Pulmonary artery endothelial cell (primary cell): ENCODE measurements at regions not wholly inside any gene's neighbourhood (a gene's known extent, or its start where the extent isn't known, plus 50 kb on each side); places are given as distances from the start of the nearest gene placed in this dataset.

Experiments used
- DNase-seq: peaks from one replicate; pipeline ENCODE4 v3.0.0-alpha.2; 2011; ENCODE audit warnings: low read depth, low spot score

DNA sequence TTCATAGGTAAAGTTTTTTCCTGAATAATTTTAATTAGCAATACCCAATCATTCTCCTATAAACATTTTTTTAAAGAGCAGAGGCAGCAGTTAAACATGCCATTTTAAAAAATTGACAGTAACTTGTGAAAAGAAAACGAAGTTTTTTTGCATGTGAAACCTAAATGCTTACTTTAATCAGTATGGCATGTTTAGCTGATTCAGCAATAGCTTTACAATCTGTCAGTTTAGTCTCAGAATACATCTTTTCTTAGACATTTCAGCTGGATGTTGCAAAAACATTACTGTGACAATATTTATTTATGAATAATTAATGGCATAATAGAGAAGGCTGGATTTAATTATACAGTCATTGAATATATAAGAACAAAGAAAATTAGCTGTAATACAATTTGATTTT is 1132.4 kb upstream of the ADGRL2 start:
- DNase-seq = no peak

DNA sequence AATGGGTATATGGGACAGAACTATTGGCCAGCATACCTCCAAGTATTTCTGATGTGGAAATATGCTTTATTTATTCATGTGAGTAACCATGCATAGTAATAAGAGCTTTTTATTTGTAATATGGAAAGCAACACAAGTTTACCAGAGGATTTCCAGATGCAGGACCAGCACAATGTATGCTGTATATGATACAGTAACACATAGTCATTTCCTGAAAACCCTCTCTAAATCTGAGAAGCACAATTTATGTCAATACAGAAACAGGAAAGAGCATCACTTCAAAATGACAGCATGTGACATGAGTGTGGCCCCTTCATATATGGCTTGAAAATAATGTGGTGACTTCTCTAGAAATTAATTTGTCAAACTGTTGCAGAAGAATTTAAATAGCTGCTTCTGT is 1134.7 kb upstream of the ADGRL2 start:
- DNase-seq = no peak

DNA sequence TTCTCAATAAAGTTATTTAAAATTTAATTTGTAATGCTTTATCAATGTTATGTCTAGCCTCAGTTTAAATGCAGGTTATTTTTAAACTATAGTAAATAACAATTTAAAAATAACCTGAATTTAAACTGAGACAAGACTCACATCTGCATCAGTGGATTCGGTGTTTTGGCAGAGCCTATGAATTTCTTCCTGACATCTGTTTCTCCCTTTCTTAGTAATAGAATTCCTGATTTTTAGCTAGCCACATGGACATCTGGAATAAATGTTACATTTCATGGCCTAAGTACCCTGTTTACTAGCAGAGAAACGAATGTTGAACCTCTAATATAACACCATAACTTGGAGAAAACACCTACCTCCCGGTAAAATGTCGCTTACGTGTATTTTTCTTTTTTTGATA is 1141.6 kb upstream of the ADGRL2 start:
- DNase-seq = no peak

DNA sequence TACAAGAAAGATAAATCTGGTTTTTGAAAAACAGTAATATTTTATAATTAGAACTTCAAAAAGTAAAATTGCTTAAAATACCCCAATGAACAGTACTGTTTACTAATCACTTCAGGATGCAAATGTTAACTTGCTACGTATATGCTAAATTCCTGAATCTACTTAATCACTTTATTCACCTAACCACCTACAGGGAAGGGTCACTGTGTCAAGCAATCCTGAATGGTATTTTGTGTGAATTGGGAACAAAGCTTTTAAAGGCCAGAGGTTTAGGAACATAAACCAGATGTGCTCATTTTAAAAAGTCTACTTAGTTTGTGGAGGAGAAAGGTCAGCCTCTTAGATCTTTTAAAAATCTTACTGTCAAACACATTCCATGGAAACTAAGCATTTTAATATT is 1143.0 kb upstream of the ADGRL2 start:
- no peak for DNase-seq

DNA sequence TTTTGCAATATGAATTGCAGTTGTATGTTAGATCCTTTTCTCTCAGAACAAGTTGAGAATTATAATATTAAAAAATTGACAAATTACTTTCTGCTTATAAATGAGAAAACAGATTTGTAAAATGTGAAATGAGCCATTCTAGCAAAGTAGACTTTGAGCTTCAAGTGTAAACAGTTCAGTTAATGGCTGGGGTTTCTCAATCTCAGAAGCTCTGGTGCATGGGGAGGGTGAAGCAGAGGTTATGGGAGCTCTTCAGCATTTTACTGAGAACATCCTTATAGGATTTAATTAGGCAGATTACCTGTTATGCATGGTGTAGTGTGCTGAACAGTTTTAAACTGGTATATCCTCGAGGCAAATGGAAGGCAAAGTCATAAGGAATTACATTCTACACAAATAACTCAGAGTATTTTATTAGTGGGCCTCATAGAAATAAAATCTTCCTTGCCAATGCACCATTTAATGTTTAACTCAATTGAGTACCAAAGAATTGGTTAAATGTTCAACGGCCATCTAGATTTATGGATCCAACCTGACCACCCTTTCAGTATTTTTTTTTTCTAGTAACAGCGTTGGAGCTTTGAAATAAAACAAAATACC is 1143.6 kb upstream of the ADGRL2 start:
- no peak for DNase-seq

DNA sequence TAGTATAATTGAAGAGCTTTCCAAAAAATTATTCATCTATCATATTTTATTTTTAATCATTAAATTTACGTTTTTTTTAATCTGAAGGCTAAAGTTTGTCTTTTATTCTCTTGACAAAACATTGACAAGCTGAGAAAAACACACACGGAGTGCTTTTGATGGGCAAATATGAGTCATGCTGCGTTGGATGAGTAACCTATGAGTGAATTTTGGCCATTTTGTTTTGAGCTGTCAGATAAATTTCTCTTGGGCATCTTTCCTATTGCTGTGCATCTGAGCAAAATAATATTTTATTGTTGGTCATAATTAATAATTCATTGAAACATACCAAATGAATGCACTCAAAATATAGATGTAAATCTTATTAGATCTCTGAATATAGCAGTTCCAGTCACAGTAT is 1144.1 kb upstream of the ADGRL2 start:
- no peak for DNase-seq

DNA sequence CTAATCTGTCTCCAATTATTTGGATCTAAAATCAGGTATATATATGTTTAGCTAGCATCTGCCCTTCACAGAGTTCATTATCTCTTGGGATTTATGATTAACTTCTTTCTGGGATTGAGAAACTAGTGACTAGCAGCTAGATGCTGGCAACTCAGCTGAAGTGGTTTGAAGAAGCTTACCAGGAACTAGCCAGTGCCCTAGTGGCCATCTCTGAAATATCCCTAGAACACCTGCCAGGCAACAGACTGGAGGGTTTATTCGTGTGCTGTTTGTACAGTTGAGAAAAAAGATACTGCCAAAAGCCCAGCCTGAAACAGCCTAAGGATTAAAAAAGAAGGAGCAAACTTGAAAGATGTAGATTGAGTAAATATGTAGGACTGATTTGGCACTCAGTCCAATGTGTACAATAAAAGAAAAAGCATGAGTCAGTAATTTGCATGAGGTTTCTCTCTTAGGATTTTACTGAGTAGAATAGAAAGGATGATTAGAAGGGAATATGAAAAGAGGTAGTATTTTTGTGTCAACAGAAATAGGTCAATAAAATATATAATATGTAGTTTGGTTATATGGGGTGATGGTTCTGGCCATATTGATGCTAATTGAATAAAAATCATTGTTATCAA is 1144.6 kb upstream of the ADGRL2 start:
- DNase-seq = no peak

DNA sequence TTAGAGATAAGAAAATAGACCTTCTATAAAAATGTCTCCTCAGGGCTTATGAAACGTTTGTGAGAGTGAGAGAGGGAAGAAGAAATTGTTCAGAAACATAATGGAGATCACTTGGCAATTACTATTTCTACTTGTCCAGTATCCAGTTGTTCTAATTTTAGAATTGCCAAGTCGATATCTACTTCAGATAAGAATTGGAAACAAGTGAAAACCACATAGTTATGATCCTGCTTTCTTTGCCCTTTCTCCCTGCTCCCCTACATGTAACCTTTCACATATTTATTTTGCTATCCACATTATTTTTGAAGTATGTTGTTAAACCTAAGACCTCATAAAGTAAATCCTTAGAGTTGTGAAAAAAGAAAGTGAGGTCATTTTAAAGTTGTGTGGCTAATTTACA is 1154.7 kb upstream of the ADGRL2 start:
- no peak for DNase-seq

DNA sequence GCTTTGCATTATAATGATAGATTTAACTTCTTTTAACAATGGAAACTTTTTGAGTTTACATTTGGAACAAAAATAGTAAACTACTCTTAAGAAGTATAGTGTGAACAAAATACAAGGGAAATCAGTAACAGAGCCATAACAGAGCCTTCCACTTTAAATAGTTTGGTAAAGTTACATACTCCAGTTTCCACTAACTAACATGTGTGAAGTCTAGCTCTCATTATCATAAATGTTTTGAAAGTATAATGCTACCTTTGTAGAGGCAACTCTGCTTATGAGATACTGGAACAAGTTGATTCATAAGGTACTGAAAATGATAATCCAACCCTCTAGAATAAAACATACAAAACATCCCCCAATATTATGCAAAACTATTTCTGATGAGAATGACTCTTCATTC is 1155.1 kb upstream of the ADGRL2 start:
- DNase-seq = no peak

DNA sequence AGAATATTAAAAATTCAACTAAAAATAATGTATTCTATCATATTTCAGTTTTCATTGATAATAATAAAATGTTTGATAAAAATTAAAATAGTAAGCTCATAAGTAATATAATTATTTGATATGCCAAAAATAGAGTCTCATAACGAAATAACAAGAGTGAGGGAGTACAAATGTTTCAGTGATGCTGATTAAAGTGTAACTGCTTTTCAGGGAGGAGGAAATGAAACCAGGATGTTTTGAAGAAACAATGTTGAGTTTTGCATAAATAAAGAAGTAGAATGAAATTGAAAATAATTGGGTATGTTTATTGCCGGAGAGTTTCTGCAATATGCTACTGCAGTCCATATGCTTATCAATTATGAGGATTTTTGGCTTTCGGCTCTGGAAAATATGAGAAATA is 1159.8 kb upstream of the ADGRL2 start:
- DNase-seq = no peak

DNA sequence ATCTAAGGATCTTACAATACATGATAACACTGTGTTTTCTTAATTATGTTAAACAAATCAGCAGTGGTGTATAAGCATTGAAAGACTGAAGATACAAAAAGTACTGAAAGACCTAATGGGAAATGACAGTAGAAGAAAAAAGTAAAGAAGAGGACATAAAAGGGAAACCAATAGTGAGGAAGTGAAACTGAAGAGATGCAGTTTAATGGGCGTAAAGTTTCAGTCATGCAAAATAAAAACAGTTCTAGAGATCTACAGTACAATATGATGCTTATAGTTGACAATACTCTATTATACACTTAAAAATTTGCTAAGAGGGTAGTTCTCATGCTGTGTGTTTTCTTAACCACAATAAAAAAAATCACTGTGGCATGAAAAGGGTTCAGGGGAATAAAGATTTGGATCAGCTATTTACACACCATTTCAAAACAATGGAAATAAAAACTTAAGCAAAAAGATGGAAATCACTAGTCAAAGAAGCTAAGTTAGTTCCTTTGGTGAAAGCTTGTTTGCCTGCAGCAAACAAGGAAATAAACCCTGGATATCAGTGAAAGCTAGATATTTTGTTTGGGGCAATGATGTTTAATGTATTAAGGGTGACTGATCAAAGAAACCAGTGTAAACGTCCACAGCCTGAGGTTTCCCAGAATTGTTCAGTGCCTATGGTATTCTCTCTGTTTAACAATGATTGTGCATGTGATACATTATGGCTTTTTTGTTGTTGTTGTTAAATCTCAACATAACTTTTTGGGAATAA is 1160.8 kb upstream of the ADGRL2 start:
- DNase-seq = no peak

DNA sequence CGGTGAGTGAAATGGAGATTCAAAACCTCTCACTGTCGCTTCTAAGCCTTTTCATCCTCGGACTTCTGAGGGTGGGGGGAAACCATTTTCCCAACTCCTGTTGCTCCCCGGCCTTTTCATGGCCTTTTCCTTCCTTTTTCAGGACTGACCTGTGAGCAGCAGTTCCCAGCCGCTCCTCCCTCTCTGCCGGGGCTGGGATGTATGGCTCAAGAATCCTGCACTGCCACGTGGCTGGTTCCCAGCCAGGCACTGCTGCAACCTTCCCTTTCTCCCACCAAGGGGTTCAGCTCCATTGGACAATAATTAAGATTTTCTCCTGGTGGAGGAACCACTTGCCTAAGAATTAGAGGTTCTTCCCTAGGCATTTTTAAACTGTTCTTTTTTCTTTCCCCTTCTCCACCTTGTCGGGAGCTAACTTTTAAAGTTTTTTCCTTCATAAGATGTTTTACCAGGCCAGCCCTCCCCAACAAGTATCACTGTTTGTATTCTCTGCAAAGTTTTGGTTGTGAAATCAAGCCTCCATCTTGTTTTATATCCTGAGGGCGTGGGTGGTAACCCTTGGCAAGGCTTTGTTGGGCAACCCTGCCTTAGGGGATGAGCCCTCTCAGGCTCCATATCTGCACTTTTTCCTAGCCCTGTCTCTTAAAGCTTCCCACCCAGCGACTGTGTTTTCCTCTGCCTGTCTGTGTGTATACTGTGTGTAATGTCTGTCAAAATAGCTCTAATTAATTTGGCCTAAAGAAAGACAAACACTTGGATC is 1166.6 kb upstream of the ADGRL2 start:
- DNase-seq = no peak

DNA sequence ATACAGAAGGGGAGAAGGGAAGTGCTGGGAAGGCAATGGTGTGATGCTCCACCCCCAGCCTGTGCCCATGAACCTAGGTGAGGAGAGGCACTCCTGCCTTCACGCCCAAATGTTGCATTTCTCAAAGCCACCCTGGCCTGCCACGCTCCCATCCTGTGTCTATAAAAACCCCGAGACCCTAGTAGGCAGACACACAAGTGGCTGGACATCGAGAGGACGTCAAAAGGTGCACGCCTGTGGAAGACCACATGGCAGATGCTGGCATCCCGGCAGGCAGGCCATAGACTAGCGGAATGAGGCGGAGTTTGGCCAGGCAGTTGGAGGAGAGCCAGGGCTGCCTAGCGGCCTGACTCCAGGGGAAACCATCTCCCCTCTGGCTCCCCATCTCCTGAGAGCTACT is 1168.5 kb upstream of the ADGRL2 start:
- no peak for DNase-seq

DNA sequence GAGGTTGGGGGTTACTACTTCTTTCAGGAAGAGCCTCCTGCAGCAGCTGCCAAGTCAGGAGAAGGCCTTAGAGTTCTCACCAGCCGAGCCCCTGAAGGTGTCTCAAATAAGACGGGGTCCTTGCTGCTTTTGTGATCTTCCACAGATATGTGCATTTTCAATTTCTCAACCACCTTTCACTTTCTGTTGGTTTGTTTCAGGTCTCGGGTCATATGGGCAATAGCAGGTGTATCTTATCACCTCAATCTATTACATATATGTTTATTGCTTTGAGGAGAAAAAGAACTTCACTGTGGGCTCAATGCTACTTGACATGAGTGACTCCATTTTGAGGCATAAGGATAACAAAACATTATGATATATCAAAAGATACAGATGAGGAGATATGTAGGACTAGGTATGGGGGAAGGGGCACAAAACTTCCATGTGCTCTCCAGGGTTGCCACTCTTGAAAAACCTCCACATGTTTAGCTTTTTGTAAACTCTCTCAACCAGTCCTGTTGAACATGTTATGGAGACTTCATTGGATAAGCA is 1171.4 kb upstream of the ADGRL2 start:
- DNase-seq = no peak

DNA sequence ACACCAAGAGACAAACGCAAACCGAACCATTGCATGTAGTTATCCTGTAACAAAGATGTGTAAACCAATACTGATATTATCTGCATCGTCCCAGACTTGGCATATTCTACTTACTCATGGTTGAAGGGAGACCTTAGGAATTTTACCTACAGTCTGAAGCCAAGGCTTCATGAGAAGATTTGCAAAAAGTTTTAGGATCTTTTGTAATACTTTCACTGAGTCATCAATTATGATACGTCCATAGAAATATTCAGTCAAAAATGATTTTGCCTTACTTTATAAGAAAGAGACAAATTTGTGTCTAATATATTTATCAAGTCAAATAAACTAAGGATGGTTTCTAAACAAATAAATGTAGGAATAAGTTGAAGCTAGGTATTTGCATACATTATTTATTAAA is 1176.1 kb upstream of the ADGRL2 start:
- DNase-seq = no peak

DNA sequence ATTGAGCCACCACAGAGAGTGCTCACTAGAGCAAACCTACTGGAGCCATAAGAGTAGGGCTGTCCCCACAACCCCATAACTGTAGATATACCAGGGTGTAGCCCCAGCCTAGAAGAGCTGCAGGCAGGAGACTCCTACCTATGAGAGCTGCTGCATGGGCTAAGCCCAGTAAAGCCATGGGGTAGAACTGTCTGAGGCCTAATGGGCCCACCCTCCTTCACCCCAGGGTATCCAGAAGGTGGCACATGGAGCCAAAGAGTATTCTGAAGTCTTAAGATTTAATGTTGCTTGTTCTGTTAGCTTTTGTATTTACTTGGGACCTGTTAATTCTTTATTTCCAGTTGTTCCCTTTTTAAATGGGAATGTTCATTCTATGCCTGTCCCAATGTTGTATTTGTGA is 1193.7 kb upstream of the ADGRL2 start:
- DNase-seq = no peak

DNA sequence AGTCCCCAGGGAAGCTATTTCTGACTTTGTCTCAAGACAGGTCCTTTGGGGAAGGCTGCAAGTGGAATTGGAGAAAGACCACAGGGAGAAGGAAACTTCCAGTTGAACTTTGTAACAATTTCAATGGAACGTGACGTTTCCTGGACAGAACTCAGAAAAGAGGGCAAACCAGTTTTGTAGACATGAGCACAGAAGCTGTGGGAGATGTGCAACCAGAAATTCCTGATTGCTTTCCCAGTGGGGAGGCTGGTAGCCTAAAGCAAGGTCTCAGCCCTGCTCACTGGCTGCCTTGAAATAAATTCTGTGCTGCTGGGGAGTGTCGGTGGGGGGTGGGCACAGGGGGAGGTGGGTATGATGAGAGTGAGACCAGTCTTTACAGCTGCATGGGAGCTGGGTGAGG is 1206.7 kb upstream of the ADGRL2 start:
- no peak for DNase-seq

DNA sequence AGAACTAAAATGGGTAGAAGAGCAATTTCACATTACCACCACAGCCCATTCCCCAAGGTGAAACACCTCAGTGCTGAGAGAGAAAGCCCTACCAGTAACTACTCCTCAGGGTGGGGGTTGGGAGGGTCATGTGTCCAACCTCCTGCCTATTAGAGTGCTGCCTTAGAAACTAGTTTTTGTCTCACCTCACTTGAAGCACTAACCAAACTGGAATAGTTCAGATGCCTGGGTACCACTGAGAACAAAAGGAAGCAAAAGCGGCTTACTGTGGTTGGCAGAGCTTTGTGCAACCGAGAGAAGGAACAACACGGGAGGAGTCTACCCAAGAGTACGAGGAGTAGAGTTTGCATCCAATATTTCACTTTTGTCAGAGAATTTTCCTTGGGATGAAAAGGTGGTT is 1207.5 kb upstream of the ADGRL2 start:
- no peak for DNase-seq

DNA sequence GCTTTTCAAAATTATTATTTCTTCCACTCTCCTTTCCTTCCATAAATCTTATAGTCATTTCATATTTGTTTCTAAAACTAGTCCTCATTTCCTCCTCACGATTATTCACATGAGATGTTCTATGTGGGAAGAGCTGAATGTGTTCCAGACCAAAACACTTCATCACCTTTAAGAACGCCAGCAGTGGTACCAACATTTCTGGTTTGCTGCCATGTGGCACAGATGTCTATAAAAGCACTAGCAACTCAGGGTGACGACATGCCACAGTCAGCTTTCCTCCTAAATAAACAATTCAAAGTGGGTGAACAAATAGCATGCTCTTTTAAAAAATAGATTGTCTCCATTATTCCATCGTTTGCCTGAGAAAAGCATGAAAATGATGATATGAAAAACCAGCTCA is 1217.8 kb upstream of the ADGRL2 start:
- no peak for DNase-seq

DNA sequence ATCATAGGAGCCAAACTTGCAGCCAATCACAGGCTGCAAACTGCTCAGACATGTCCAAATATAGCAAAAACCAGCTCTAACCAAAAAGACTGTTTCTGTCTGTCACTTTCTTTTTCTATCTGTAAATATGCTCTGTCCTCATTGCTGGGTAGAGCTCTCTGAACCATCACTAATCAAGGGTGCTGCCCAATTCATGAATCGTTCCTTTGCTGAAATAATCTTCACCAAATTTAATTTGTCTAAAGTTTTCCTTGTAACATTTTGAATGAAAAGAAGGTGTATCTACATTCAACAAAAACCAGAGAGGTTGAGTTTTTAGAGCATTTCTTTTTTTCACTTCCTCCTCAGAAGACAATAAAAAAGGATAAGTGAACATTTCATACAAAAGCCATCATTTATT is 1221.7 kb upstream of the ADGRL2 start:
- no peak for DNase-seq

DNA sequence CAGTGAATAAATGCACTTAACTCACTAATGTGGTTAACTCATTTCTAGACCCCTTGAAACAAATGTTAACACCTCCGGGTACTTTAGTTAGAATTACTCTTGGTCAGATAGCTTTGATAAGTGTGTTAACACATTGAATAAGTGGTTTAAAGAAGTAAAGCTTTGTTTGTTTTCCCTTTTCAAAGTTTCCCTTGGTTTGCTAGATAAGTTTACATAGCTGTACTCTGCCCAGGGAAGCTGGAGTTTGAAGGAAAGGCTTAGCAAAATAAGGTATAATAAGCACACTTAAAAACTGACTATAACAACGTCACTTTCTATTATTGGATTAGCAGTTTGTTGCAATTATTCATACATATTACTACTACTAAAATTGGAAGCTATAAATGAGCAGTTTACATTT is 1233.9 kb upstream of the ADGRL2 start:
- DNase-seq = no peak

DNA sequence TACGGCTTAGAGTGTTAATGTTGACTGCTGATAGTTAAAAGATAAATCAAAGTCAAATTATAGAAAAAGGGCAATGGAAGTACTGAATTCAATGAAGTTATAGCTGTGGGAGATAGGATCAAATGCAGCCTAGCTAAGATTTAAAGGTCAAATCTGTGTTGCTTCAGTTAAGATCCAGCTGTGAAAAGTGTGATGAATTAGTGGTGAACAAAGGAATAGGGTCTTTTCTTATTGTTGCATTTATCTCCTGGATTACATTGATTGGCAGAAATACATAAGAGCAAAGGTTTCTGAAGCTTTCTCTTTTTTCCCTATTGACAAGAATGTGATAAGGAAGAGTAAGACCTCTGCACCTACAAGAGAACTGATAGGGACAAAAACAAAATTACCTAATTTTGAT is 1234.6 kb upstream of the ADGRL2 start:
- no peak for DNase-seq
